ENCODE measurements at regions not wholly inside any gene's neighbourhood (a gene's known extent, or its start where the extent isn't known, plus 50 kb on each side); places are given as distances from the start of the nearest gene placed in this dataset.

DNA sequence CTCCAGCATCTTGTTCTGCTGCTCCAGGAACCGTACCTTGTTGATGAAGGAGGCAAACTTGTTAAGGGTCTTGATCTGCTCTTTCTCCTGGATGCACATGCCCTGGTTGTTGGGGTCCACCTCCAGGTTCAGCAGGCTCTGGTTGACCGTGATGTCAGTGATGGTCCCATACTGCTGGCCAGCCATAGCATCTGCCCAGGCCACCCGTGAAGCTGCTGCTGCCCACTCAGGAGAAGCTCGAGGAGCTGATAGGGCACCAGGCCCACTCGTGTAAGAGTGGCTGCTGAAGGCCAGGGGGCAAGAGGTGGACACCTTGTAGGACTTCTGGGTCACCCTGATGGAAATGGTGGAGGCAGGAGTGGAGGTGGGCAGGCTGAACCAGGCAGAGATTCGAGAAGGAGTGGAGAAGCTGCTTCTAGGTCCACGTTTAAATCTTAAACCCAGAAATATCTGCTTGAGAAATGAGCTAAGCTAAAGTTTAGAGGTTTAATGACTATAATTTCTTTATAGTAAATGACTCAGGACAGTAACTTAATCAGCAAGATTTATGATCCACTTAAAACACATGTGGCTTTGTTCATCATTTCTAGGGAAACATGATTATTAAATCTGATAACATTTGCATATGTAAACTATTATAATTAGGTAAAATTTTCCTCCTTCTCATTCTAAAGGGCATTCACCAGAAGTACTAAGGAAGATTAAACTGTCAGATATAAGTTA lies 358.7 kb upstream of the SETBP1 start:
- no peaks in the 10 kb centered on the region for H3K4me1 Mint-ChIP-seq
- peaks cover 0 to 6% (median 3%) of the 10 kb centered on the region in 8 donors for H3K9me3 Mint-ChIP-seq
- Histone ChIP-seq H3K4me3 (ENCODE audit: low read length in 2 of 2) (no peak overlapping the region), H3K36me3 (ENCODE audit: insufficient read depth, low read length) (no peaks in the 10 kb centered on the region), H3K4me1 (ENCODE audit: insufficient read depth, low read length) (no peaks in the 10 kb centered on the region), H3K9me3 (ENCODE audit: control insufficient read depth in 1 of 2, low read length in 2 of 2) (no peaks in the 10 kb centered on the region), H3K27me3 (ENCODE audit: insufficient read depth, low read length) (no peaks in the 10 kb centered on the region), H3K27ac (ENCODE audit: low read depth, low read length) (no peak overlapping the region)
- ChIA-PET POLR2A (ENCODE audit: partially characterized antibody) (no interaction called here), CTCF (ENCODE audit: partially characterized antibody) (no interaction called here)
- DNase-seq = no peak
- H3K27ac Mint-ChIP-seq = no peak overlapping the region
- no peak overlapping the region for H3K4me3 Mint-ChIP-seq
- intact Hi-C loops (cut with micrococcal nuclease) = no loop called here
- H3K36me3 Mint-ChIP-seq = no peaks in the 10 kb centered on the region
- H3K27me3 Mint-ChIP-seq = no peaks in the 10 kb centered on the region

DNA sequence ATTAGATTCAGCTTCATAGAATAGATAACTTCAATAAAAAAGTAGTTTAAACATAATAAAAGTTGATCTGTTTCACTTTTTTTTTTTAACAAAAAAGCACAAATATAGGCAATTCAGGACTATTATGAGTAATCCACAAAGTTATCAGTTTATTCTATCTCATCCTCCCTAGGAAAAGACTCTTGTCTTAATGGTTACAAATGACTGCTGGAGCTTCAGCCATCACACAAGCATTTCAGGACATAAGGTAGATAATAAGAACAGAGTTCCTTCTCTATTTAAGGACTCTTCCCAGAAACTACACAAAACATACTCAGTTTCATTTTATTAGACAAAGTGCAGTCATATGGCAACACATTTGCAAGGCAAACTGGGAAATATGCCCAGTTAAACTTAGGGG lies 357.6 kb upstream of the SETBP1 start:
- Mint-ChIP-seq H3K27me3 (no peaks in the 10 kb centered on the region), H3K9me3 (peaks cover 0 to 6% (median 3%) of the 10 kb centered on the region in 8 donors), H3K36me3 (no peaks in the 10 kb centered on the region), H3K4me1 (no peaks in the 10 kb centered on the region), H3K4me3 (no peak overlapping the region), H3K27ac (no peak overlapping the region)
- Histone ChIP-seq H3K27ac (ENCODE audit: low read depth, low read length) (no peak overlapping the region), H3K27me3 (ENCODE audit: insufficient read depth, low read length) (no peaks in the 10 kb centered on the region), H3K36me3 (ENCODE audit: insufficient read depth, low read length) (no peaks in the 10 kb centered on the region), H3K9me3 (ENCODE audit: control insufficient read depth in 1 of 2, low read length in 2 of 2) (no peaks in the 10 kb centered on the region), H3K4me1 (ENCODE audit: insufficient read depth, low read length) (no peaks in the 10 kb centered on the region), H3K4me3 (ENCODE audit: low read length in 2 of 2) (no peak overlapping the region)
- POLR2A ChIA-PET (ENCODE audit: partially characterized antibody) = no interaction called here
- CTCF ChIA-PET (ENCODE audit: partially characterized antibody) = interaction anchor here (0.7 kb wide), 1 partner anchor 28 kb away, joined by 4 read pairs; no protein-coding TSS in a partner anchor
- DNase-seq = no peak
- intact Hi-C loops (cut with micrococcal nuclease) = no loop called here

DNA sequence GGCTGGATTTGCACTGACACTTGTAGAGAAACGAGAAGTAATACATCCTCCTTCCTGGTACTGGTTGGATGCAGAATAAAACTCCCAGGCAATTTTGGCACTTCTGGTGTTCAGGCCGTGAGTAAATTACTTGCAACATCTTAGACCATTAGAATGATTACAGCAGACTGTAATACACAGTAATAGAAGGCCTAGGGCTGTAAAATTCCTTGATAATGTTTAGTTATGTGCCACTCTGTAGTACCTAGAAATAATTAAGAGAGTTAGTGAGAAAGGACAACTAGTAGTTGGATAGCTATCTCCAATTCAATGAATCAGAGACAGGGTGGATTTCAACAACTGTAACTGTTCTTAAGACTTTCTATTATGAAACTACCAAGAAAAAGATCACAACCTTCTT lies 356.3 kb upstream of the SETBP1 start:
- Mint-ChIP-seq H3K4me1 (no peaks in the 10 kb centered on the region), H3K27me3 (no peaks in the 10 kb centered on the region), H3K4me3 (no peak overlapping the region), H3K27ac (no peak overlapping the region), H3K9me3 (peaks cover 0 to 8% (median 4%) of the 10 kb centered on the region in 8 donors), H3K36me3 (no peaks in the 10 kb centered on the region)
- H3K27me3 ChIP-seq (ENCODE audit: insufficient read depth, low read length) = no peaks in the 10 kb centered on the region
- intact Hi-C loops (cut with micrococcal nuclease) = no loop called here
- H3K9me3 ChIP-seq (ENCODE audit: control insufficient read depth in 1 of 2, low read length in 2 of 2) = no peaks in the 10 kb centered on the region
- ChIA-PET CTCF (ENCODE audit: partially characterized antibody) (no interaction called here), POLR2A (ENCODE audit: partially characterized antibody) (no interaction called here)
- no peak overlapping the region for H3K27ac ChIP-seq (ENCODE audit: low read depth, low read length)
- no peaks in the 10 kb centered on the region for H3K4me1 ChIP-seq (ENCODE audit: insufficient read depth, low read length)
- H3K36me3 ChIP-seq (ENCODE audit: insufficient read depth, low read length) = no peaks in the 10 kb centered on the region
- DNase-seq = no peak
- H3K4me3 ChIP-seq (ENCODE audit: low read length in 2 of 2) = no peak overlapping the region

DNA sequence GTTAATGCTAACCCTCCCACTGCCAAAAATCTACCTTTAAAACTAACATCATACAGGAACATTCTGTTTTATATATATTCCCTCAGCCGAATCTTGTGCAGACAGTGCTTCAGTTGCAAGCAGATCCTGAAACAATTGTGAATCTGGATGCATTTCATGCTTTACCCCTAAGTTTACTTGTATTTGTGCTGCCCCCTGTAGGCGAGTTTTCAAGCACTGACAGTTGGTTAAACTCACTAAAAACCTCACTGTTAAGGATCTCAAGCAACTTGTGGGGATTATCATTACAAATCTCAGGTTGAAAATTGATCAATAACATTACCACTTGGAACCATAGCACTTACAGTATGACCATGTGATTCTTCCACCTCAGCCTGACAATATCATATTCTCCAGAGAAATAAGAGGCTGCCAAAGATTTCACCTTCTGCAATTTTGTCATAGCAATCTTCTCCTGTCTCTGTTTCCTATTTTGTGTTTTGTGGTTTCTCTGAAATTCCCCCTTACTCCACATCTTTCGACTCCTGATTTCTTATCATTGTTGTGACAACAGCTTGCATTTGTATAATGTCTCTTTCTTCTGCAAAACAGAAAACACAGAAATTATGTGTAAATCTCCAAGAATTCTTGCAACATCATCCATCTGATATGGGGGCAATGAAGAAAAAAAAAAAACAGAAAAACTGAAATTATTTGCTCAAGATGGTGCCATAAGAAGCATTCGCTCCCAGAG lies 354.6 kb upstream of the SETBP1 start:
- ChIA-PET POLR2A (ENCODE audit: partially characterized antibody) (no interaction called here), CTCF (ENCODE audit: partially characterized antibody) (no interaction called here)
- no peak overlapping the region for H3K4me3 Mint-ChIP-seq
- H3K27ac Mint-ChIP-seq = no peak overlapping the region
- peaks cover 0 to 9% (median 4%) of the 10 kb centered on the region in 8 donors for H3K9me3 Mint-ChIP-seq
- no peaks in the 10 kb centered on the region for H3K4me1 Mint-ChIP-seq
- Histone ChIP-seq H3K9me3 (ENCODE audit: control insufficient read depth in 1 of 2, low read length in 2 of 2) (no peaks in the 10 kb centered on the region), H3K27ac (ENCODE audit: low read depth, low read length) (no peak overlapping the region), H3K4me3 (ENCODE audit: low read length in 2 of 2) (no peak overlapping the region), H3K27me3 (ENCODE audit: insufficient read depth, low read length) (no peaks in the 10 kb centered on the region), H3K36me3 (ENCODE audit: insufficient read depth, low read length) (no peaks in the 10 kb centered on the region), H3K4me1 (ENCODE audit: insufficient read depth, low read length) (no peaks in the 10 kb centered on the region)
- intact Hi-C loops (cut with micrococcal nuclease) = no loop called here
- DNase-seq = no peak
- H3K27me3 Mint-ChIP-seq = no peaks in the 10 kb centered on the region
- H3K36me3 Mint-ChIP-seq = no peaks in the 10 kb centered on the region

DNA sequence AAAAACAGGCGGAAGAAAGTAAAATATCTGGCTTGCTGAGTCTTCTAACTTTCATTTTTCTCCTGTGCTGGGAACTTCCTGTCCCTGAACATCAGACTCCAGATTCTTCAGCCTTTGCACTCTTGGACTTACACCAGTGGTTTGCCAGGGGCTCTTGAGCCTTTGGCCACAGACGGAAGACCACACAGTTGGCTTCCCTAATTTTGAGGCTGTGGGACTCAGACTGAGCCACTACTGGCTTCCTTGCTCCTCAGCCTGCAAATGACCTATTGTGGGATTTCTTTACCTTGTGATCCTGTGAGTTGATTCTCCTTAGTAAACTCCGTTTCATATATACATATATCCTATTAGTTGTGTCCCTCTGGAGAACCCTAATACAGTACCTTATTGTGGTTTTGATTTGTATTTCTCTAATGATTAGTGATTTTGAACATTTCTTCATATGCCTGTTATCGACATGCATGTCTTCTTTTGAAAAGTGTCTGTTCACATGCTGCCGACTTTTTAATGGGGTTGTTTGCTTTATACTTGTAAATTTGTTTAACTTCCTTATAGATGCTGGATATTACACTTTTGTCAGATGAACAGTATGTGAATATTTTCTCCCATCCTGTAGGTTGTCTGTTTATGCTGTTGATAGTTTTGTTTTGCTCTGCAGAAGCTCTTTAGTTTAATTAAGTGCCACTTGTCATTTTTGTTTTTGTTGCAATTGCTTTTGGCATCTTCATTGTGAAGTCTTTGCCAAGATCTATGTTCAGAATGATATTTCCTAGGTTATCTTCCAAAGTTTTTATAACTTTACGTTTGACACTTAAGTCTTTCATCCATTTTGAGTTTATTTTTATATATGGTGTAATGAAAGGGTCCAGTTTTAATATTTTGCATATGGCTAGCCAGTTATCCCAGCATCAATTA lies 348.8 kb upstream of the SETBP1 start:
- H3K36me3 Mint-ChIP-seq = no peaks in the 10 kb centered on the region

DNA sequence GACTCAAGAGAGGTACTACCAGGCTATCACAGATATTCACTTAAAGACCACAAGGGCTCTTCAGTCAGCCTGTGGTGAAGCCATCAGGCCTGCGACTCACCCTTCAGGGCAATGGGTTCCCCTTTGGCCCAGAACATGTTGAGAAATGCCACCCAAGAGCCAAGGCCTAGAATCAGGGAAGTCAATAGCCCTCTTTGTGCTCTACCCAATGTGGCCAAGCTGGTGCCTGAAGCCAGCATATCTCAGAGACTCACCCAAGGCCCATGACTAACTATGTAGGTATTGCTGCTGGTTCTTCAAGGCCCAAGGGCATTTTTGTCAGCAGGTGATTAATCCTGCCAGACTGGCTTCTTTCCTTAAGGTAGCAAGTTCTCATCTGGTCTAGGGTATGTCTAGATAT lies 338.9 kb upstream of the SETBP1 start:
- CTCF ChIA-PET (ENCODE audit: partially characterized antibody) = no interaction called here
- intact Hi-C loops (cut with micrococcal nuclease) = no loop called here
- H3K4me3 Mint-ChIP-seq = no peak overlapping the region

More for the DNA sequence above, 348.8 kb upstream of the SETBP1 start:
- ChIA-PET POLR2A (ENCODE audit: partially characterized antibody) (no interaction called here), CTCF (ENCODE audit: partially characterized antibody) (no interaction called here)
- Histone ChIP-seq H3K9me3 (ENCODE audit: control insufficient read depth in 1 of 2, low read length in 2 of 2) (no peaks in the 10 kb centered on the region), H3K27ac (ENCODE audit: low read depth, low read length) (no peak overlapping the region), H3K27me3 (ENCODE audit: insufficient read depth, low read length) (no peaks in the 10 kb centered on the region), H3K36me3 (ENCODE audit: insufficient read depth, low read length) (no peaks in the 10 kb centered on the region), H3K4me1 (ENCODE audit: insufficient read depth, low read length) (no peaks in the 10 kb centered on the region), H3K4me3 (ENCODE audit: low read length in 2 of 2) (no peak overlapping the region)
- Mint-ChIP-seq H3K27me3 (no peaks in the 10 kb centered on the region), H3K4me3 (no peak overlapping the region), H3K27ac (no peak overlapping the region), H3K4me1 (no peaks in the 10 kb centered on the region), H3K9me3 (peaks cover 0 to 37% (median 8%) of the 10 kb centered on the region in 8 donors)
- no peak for DNase-seq
- intact Hi-C loops (cut with micrococcal nuclease) = no loop called here

DNA sequence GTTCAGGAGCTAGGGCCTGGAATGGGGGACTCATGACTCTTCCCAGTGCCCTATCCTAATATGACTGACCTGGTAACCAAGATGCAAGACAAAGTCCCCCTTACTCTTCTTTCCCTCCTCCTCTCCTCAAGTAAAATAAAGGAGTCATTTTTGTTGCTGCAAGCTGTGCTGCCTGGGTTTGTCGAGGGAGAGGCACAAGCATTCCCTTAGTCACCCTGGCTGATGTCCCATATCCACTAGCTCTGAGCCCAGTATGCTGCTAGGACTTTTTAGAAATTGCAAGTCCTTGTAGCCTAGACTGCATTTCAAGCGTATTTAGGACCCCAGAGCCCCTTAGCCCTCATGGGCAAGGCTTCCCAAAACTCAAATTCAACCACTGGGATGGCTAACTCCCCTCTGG lies 338.5 kb upstream of the SETBP1 start:
- Histone ChIP-seq H3K4me1 (ENCODE audit: insufficient read depth, low read length) (no peaks in the 10 kb centered on the region), H3K4me3 (ENCODE audit: low read length in 2 of 2) (no peak overlapping the region), H3K36me3 (ENCODE audit: insufficient read depth, low read length) (no peaks in the 10 kb centered on the region), H3K27ac (ENCODE audit: low read depth, low read length) (no peak overlapping the region), H3K9me3 (ENCODE audit: control insufficient read depth in 1 of 2, low read length in 2 of 2) (no peaks in the 10 kb centered on the region), H3K27me3 (ENCODE audit: insufficient read depth, low read length) (no peaks in the 10 kb centered on the region)
- H3K36me3 Mint-ChIP-seq = no peaks in the 10 kb centered on the region
- intact Hi-C loops (cut with micrococcal nuclease) = no loop called here
- H3K4me1 Mint-ChIP-seq = no peaks in the 10 kb centered on the region
- CTCF ChIA-PET (ENCODE audit: partially characterized antibody) = no interaction called here
- POLR2A ChIA-PET (ENCODE audit: partially characterized antibody) = no interaction called here
- H3K27me3 Mint-ChIP-seq = no peaks in the 10 kb centered on the region
- peaks cover 0 to 41% (median 18%) of the 10 kb centered on the region in 8 donors for H3K9me3 Mint-ChIP-seq
- DNase-seq = no peak
- H3K27ac Mint-ChIP-seq = no peak overlapping the region
- no peak overlapping the region for H3K4me3 Mint-ChIP-seq

More for the DNA sequence above, 338.9 kb upstream of the SETBP1 start:
- no peaks in the 10 kb centered on the region for H3K4me1 ChIP-seq (ENCODE audit: insufficient read depth, low read length)
- H3K9me3 ChIP-seq (ENCODE audit: control insufficient read depth in 1 of 2, low read length in 2 of 2) = no peaks in the 10 kb centered on the region
- no peak overlapping the region for H3K4me3 ChIP-seq (ENCODE audit: low read length in 2 of 2)
- no peaks in the 10 kb centered on the region for H3K36me3 Mint-ChIP-seq
- no peaks in the 10 kb centered on the region for H3K27me3 ChIP-seq (ENCODE audit: insufficient read depth, low read length)
- no peaks in the 10 kb centered on the region for H3K36me3 ChIP-seq (ENCODE audit: insufficient read depth, low read length)
- no peaks in the 10 kb centered on the region for H3K27me3 Mint-ChIP-seq
- no peak for DNase-seq
- POLR2A ChIA-PET (ENCODE audit: partially characterized antibody) = no interaction called here
- no peaks in the 10 kb centered on the region for H3K4me1 Mint-ChIP-seq
- no peak overlapping the region for H3K27ac Mint-ChIP-seq
- H3K27ac ChIP-seq (ENCODE audit: low read depth, low read length) = no peak overlapping the region
- H3K9me3 Mint-ChIP-seq = peaks cover 0 to 44% (median 18%) of the 10 kb centered on the region in 8 donors

Measured in CD4-positive, alpha-beta memory T cell (primary cell).